Mammary epithelial cell (primary cell): ENCODE measurements at regions not wholly inside any gene's neighbourhood (a gene's known extent, or its start where the extent isn't known, plus 50 kb on each side); places are given as distances from the start of the nearest gene placed in this dataset.

Experiments used
- EZH2 ChIP-seq: IDR thresholded peaks from 2 replicates; pipeline ENCODE4 v1.6.1; 2012; ENCODE audit warnings: low read length, inconsistent platforms, borderline replicate concordance
- TF ChIP-seq, protein P1 (sequence below), 2 donors: IDR thresholded peaks in 1 of 2; conservative IDR thresholded peaks in 1 of 2; 2 replicates each; pipeline ENCODE4 v1.5.1; 2011 to 2012; ENCODE audit warnings: inconsistent platforms in 2 of 2, low read length in 2 of 2, mild to moderate bottlenecking in 2 of 2, control low read depth in 1 of 2, low read depth in 1 of 2; ENCODE audit not compliant: insufficient read depth in 1 of 2; ENCODE audit errors: extremely low read depth in 1 of 2

DNA sequence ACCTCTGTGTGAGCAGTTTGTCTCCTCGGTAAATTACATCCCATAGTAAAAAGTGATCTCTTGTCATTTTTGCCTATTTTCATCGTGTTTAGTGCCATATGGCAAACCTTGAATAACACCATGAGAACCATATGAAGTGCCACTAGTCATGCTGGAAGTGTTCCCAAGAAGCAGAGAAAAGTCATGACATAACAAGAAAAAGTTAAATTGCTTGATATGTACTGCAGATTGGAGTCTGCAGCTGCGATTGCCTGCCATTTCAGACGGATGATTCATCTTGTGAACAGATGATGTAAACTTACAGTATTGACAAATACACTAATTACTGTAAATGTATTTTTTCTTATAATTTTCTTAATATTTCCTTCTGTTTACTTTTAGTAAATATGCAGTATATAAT, 846.7 kb downstream of the BCL11A start:
- TF ChIP-seq, protein P1, sequence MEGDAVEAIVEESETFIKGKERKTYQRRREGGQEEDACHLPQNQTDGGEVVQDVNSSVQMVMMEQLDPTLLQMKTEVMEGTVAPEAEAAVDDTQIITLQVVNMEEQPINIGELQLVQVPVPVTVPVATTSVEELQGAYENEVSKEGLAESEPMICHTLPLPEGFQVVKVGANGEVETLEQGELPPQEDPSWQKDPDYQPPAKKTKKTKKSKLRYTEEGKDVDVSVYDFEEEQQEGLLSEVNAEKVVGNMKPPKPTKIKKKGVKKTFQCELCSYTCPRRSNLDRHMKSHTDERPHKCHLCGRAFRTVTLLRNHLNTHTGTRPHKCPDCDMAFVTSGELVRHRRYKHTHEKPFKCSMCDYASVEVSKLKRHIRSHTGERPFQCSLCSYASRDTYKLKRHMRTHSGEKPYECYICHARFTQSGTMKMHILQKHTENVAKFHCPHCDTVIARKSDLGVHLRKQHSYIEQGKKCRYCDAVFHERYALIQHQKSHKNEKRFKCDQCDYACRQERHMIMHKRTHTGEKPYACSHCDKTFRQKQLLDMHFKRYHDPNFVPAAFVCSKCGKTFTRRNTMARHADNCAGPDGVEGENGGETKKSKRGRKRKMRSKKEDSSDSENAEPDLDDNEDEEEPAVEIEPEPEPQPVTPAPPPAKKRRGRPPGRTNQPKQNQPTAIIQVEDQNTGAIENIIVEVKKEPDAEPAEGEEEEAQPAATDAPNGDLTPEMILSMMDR (conservative IDR thresholded peaks at IDR 0.05 in 1 of 2, IDR thresholded peaks at IDR 0.05 in 1 of 2; ENCODE audit: extremely low read depth in 1 of 2, insufficient read depth in 1 of 2, low read depth in 1 of 2, low read length in 2 of 2) = no peak
- TF ChIP-seq EZH2 = no peak
